H9 (cell line): ENCODE measurements at regions not wholly inside any gene's neighbourhood (a gene's known extent, or its start where the extent isn't known, plus 50 kb on each side); places are given as distances from the start of the nearest gene placed in this dataset.
A peak's percentile ranks its signal among the peaks of the same experiment; 100 is the strongest.

Experiments used
- DNase-seq: peaks from one replicate; pipeline ENCODE4 v3.0.0-alpha.2; 2017
- H2AFZ ChIP-seq: one replicate; pipeline ENCODE4 v1.6.1; 2013; ENCODE audit warnings: mild to moderate bottlenecking, low read length, control low read depth, moderate library complexity
- H2AK5ac ChIP-seq: 2 replicates; pipeline ENCODE4 v1.6.1; 2013; ENCODE audit warnings: low read length, control low read depth, mixed read lengths; ENCODE audit not compliant: insufficient read length
- H2BK120ac ChIP-seq: one replicate; pipeline ENCODE4 v1.6.1; 2013; ENCODE audit warnings: low read depth, mild to moderate bottlenecking, low read length, control low read depth, inconsistent platforms; ENCODE audit not compliant: poor library complexity, severe bottlenecking
- H2BK12ac ChIP-seq: 2 replicates; pipeline ENCODE4 v1.6.1; 2013; ENCODE audit warnings: low read length, control low read depth, mixed read lengths, low read depth; ENCODE audit not compliant: insufficient read length
- H2BK15ac ChIP-seq: 2 replicates; pipeline ENCODE4 v1.6.1; 2013; ENCODE audit warnings: low read depth, low read length, control low read depth
- H2BK20ac ChIP-seq: one replicate; pipeline ENCODE4 v1.6.1; 2013; ENCODE audit warnings: low read depth, mild to moderate bottlenecking, low read length, control low read depth, inconsistent platforms; ENCODE audit not compliant: poor library complexity, severe bottlenecking
- H2BK5ac ChIP-seq: 2 replicates; pipeline ENCODE4 v1.6.1; 2013; ENCODE audit warnings: low read length, control low read depth, mixed read lengths; ENCODE audit not compliant: insufficient read length
- H3K14ac ChIP-seq: 2 replicates; pipeline ENCODE4 v1.6.1; 2013; ENCODE audit warnings: low read length, control low read depth; ENCODE audit not compliant: insufficient read depth
- H3K18ac ChIP-seq: 2 replicates; pipeline ENCODE4 v1.6.1; 2013; ENCODE audit warnings: low read depth, mild to moderate bottlenecking, mixed read lengths, low read length, control low read depth; ENCODE audit not compliant: insufficient read length
- H3K23ac ChIP-seq: 2 replicates; pipeline ENCODE4 v1.6.1; 2013; ENCODE audit warnings: low read length, control low read depth, mixed read lengths, low read depth; ENCODE audit not compliant: insufficient read length
- H3K23me2 ChIP-seq: 2 replicates; pipeline ENCODE4 v1.6.1; 2013; ENCODE audit warnings: low read depth, mild to moderate bottlenecking, mixed read lengths, low read length, control low read depth; ENCODE audit not compliant: insufficient read length, poor library complexity, severe bottlenecking
- H3K27ac ChIP-seq: 2 replicates; pipeline ENCODE4 v1.5.1; 2013; ENCODE audit warnings: low read length, control low read depth, mixed read lengths, low read depth; ENCODE audit not compliant: insufficient read length
- H3K27me3 ChIP-seq: 2 replicates; pipeline ENCODE4 v1.6.1; 2013; ENCODE audit warnings: low read length, control low read depth, inconsistent platforms; ENCODE audit not compliant: insufficient read depth
- H3K4ac ChIP-seq: 2 replicates; pipeline ENCODE4 v1.6.1; 2013; ENCODE audit warnings: low read depth, mild to moderate bottlenecking, control low read depth, inconsistent platforms, low read length, moderate library complexity
- H3K4me1 ChIP-seq: 2 replicates; pipeline ENCODE4 v1.6.1; 2013; ENCODE audit warnings: low read length, control low read depth, inconsistent platforms; ENCODE audit not compliant: insufficient read depth
- H3K4me2 ChIP-seq: 2 replicates; pipeline ENCODE4 v1.6.1; 2013; ENCODE audit warnings: low read length, control low read depth, mixed read lengths; ENCODE audit not compliant: insufficient read length, insufficient read depth
- H3K56ac ChIP-seq: 2 replicates; pipeline ENCODE4 v1.6.1; 2013; ENCODE audit warnings: low read depth, mild to moderate bottlenecking, mixed read lengths, low read length, control low read depth; ENCODE audit not compliant: insufficient read length
- H3K79me1 ChIP-seq: 2 replicates; pipeline ENCODE4 v1.6.1; 2013; ENCODE audit warnings: low read depth, mild to moderate bottlenecking, moderate library complexity, low read length, control low read depth, inconsistent platforms; ENCODE audit not compliant: insufficient read depth, poor library complexity, severe bottlenecking
- H3K79me2 ChIP-seq: 2 replicates; pipeline ENCODE4 v1.6.1; 2013; ENCODE audit warnings: low read length, control low read depth, inconsistent platforms; ENCODE audit not compliant: insufficient read depth
- H3K9ac ChIP-seq: 2 replicates; pipeline ENCODE4 v1.6.1; 2013; ENCODE audit warnings: low read length, control low read depth, mixed read lengths; ENCODE audit not compliant: insufficient read length; ENCODE audit errors: extremely low read depth
- H3K9me3 ChIP-seq: one replicate; pipeline ENCODE4 v1.6.1; 2013; ENCODE audit warnings: low read depth, low read length, inconsistent platforms; ENCODE audit not compliant: control insufficient read depth
- H3T11ph ChIP-seq: one replicate; pipeline ENCODE4 v1.6.1; 2013; ENCODE audit warnings: mild to moderate bottlenecking, low read length, control low read depth, inconsistent platforms
- H4K20me1 ChIP-seq: one replicate; pipeline ENCODE4 v1.6.1; 2013; ENCODE audit not compliant: control insufficient read depth, insufficient read length, insufficient read depth
- H4K5ac ChIP-seq: 2 replicates; pipeline ENCODE4 v1.6.1; 2013; ENCODE audit warnings: low read depth, mild to moderate bottlenecking, mixed read lengths, low read length, control low read depth; ENCODE audit not compliant: insufficient read length
- H4K8ac ChIP-seq: replicated peaks from 2 replicates; pipeline ENCODE4 v1.6.1; 2013; ENCODE audit warnings: low read length, control low read depth, mixed read lengths, low read depth; ENCODE audit not compliant: insufficient read length
- H4K91ac ChIP-seq: 2 replicates; pipeline ENCODE4 v1.6.1; 2013; ENCODE audit warnings: low read depth, mild to moderate bottlenecking, moderate library complexity, mixed read lengths, low read length, control low read depth; ENCODE audit not compliant: insufficient read length
- H3K27ac Mint-ChIP-seq, 3 experiments: 2 replicates in 2 of 3; 3 replicates in 1 of 3; pipeline ENCODE4 v1.8.0; 2020 to 2021; ENCODE audit warnings: mixed read lengths in 3 of 3, mild to moderate bottlenecking in 1 of 3, moderate library complexity in 1 of 3
- H3K27me3 Mint-ChIP-seq: 2 replicates; pipeline ENCODE4 v1.8.0; 2021; ENCODE audit warnings: low read depth, mild to moderate bottlenecking, moderate library complexity, mixed read lengths
- H3K36me3 Mint-ChIP-seq, 3 experiments: 2 replicates in 2 of 3; 3 replicates in 1 of 3; pipeline ENCODE4 v1.8.0; 2020 to 2021; ENCODE audit warnings: low read depth in 3 of 3, mixed read lengths in 3 of 3; ENCODE audit not compliant: insufficient read depth in 1 of 3
- H3K4me1 Mint-ChIP-seq, 2 experiments: 2 replicates each; pipeline ENCODE4 v1.8.0; 2020; ENCODE audit warnings: mixed read lengths in 2 of 2
- H3K4me3 Mint-ChIP-seq, 2 experiments: 2 replicates in 1 of 2; 3 replicates in 1 of 2; pipeline ENCODE4 v1.8.0; 2020 to 2021; ENCODE audit warnings: mild to moderate bottlenecking in 2 of 2, mixed read lengths in 2 of 2, moderate library complexity in 1 of 2
- H3K9me3 Mint-ChIP-seq, 2 experiments: 2 replicates in 1 of 2; 3 replicates in 1 of 2; pipeline ENCODE4 v1.8.0; 2020; ENCODE audit warnings: mild to moderate bottlenecking in 2 of 2, mixed read lengths in 2 of 2, moderate library complexity in 1 of 2
- WGBS: extraction: QIAGEN DNeasy Blood & Tissue Kit; methylation state at CpG from one replicate; pipeline ENCODE4 v1.1.7; 2013; ENCODE audit warnings: missing lambda C conversion rate, low lambda C conversion rate, mixed read lengths; ENCODE audit not compliant: insufficient read length; ENCODE audit errors: extremely low coverage; 5-methylcytosine and 5-hydroxymethylcytosine counted together
- TF ChIP-seq, protein P1 (sequence below): fragments of 200-600 bp; sonication (generic); conservative IDR thresholded peaks from 3 replicates; pipeline ENCODE4 v1.8.0; 2021; ENCODE audit warnings: antibody characterized with exemption, mild to moderate bottlenecking

DNA sequence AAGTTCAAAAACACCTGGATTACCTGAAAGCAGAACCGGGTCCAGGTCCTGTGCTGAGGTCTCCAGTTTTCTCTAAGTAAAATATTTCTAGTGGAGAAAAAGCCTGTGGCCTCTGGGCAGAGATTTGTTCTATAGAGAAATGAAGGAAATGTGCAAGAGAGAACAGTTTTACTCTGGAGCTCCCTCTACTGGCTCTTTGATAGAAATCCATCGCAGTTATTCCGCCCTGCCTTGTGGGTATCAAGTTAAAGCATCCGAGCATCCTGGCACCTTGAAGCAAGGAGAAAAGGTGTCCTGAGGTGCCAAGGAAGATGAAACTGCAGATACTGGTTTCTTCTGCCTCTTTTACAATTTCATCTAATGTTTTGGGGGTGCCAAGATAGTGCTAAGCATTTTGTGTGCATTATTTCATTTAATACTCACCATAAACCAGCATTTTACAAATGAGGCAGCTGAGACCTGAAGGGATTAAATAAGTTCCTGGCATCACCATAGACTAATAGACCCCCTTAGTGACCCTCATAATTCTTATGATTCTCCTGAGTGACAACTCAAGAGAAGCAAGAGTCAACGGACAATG, 113.1 kb upstream of the HSD17B12 start:
- H3K9me3 Mint-ChIP-seq = no peaks in the 10 kb centered on the region
- TF ChIP-seq, protein P1, sequence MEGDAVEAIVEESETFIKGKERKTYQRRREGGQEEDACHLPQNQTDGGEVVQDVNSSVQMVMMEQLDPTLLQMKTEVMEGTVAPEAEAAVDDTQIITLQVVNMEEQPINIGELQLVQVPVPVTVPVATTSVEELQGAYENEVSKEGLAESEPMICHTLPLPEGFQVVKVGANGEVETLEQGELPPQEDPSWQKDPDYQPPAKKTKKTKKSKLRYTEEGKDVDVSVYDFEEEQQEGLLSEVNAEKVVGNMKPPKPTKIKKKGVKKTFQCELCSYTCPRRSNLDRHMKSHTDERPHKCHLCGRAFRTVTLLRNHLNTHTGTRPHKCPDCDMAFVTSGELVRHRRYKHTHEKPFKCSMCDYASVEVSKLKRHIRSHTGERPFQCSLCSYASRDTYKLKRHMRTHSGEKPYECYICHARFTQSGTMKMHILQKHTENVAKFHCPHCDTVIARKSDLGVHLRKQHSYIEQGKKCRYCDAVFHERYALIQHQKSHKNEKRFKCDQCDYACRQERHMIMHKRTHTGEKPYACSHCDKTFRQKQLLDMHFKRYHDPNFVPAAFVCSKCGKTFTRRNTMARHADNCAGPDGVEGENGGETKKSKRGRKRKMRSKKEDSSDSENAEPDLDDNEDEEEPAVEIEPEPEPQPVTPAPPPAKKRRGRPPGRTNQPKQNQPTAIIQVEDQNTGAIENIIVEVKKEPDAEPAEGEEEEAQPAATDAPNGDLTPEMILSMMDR = peak; percentile 83
- no peak overlapping the region for H2BK12ac ChIP-seq
- peaks cover 10% of the 10 kb centered on the region for H3K27me3 ChIP-seq
- H3K23me2 ChIP-seq = no peaks in the 10 kb centered on the region
- H3K79me1 ChIP-seq = no peaks in the 10 kb centered on the region
- H3K4ac ChIP-seq = no peak overlapping the region
- no peak overlapping the region for H3K27ac ChIP-seq
- H3K56ac ChIP-seq = no peak overlapping the region
- no peaks in the 10 kb centered on the region for H3K4me1 ChIP-seq
- no peak overlapping the region for H2BK5ac ChIP-seq
- no peak overlapping the region for H2AFZ ChIP-seq
- H3K9ac ChIP-seq = no peak overlapping the region
- H4K20me1 ChIP-seq = no peaks in the 10 kb centered on the region
- no CpG with 5 or more reads among the region's 5 CpGs for WGBS
- H2AK5ac ChIP-seq = no peak overlapping the region
- no peaks in the 10 kb centered on the region for H3K4me1 Mint-ChIP-seq
- H2BK120ac ChIP-seq = no peak overlapping the region
- no peak overlapping the region for H3K18ac ChIP-seq
- H3K9me3 ChIP-seq = no peaks in the 10 kb centered on the region
- H4K8ac ChIP-seq = no peak overlapping the region
- H3K4me2 ChIP-seq = no peak overlapping the region
- H3K4me3 Mint-ChIP-seq = no peak overlapping the region
- H4K5ac ChIP-seq = no peak overlapping the region
- no peak overlapping the region for H3K14ac ChIP-seq
- H2BK20ac ChIP-seq = no peak overlapping the region
- H3K36me3 Mint-ChIP-seq = no peaks in the 10 kb centered on the region
- peaks cover 61% of the 10 kb centered on the region for H3K27me3 Mint-ChIP-seq
- H3T11ph ChIP-seq = no peak overlapping the region
- H3K79me2 ChIP-seq = no peaks in the 10 kb centered on the region
- no peak overlapping the region for H3K27ac Mint-ChIP-seq
- no peak overlapping the region for H2BK15ac ChIP-seq
- DNase-seq = no peak
- no peak overlapping the region for H4K91ac ChIP-seq
- no peak overlapping the region for H3K23ac ChIP-seq
